ENCODE measurements at regions not wholly inside any gene's neighbourhood (a gene's known extent, or its start where the extent isn't known, plus 50 kb on each side); places are given as distances from the start of the nearest gene placed in this dataset.

- DNase-seq (ENCODE audit: insufficient read length, low spot score) = no peak
- TF ChIP-seq CTCF (IDR thresholded peaks at IDR 0.05; ENCODE audit: insufficient read depth, missing control alignments) = no peak
These were observed 115.6 kb downstream of the SIK1 start for GRCh38 chr21:43311301-43311817.

GRCh38 chr21:43308815-43309283 lies 118.1 kb downstream of the SIK1 start:
- no peak for DNase-seq (ENCODE audit: insufficient read length, low spot score)
- FAIRE-seq = no peak
- no peak for TF ChIP-seq CTCF (IDR thresholded peaks at IDR 0.05; ENCODE audit: insufficient read depth, missing control alignments)

More at GRCh38 chr21:43311301-43311817, 115.6 kb downstream of the SIK1 start:
- FAIRE-seq = no peak

DNA sequence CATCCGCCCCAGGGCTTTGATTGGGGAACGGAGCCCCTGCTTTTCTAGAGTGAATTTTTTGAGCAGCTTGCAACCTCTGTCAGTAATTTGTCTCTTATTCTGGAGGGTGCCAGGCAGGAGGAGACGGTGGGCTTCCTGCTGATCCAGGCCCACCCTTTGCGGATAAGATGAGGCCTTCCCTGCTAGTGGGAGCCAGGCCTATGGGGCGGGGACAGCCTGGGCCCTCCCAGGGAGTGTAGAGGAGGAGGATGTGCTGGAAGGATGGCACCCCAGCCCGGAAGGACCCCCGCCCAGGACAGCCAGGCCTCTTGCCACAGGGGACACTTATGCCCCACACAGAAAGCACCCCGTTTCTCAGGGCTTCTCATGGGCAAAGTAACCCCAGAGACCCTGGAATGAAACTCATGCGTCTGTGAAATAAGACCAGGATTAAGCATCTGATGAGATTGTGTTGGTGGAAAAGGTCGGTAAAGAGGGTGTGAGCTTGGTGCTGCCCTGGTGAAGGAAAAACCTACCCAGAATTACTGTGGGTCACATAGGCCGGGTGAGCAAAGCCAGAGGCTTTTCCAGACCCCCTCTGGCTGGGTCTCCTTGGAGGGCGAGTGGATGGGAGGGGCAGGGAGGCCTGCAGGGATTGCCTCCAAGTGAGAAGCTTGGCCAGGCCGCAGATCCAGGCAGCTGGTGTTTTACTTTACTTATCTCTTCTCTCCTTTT lies 118.7 kb downstream of the SIK1 start:
- TF ChIP-seq CTCF (IDR thresholded peaks at IDR 0.05; ENCODE audit: insufficient read depth, missing control alignments) = no peak
- FAIRE-seq = no peak

GRCh38 chr21:43307677-43308070 lies 119.3 kb downstream of the SIK1 start:
- DNase-seq (ENCODE audit: insufficient read length, low spot score) = no peak
- no peak for FAIRE-seq
- TF ChIP-seq CTCF (IDR thresholded peaks at IDR 0.05; ENCODE audit: insufficient read depth, missing control alignments) = no peak

More for the DNA sequence above, 118.7 kb downstream of the SIK1 start:
- no peak for DNase-seq (ENCODE audit: insufficient read length, low spot score)

DNA sequence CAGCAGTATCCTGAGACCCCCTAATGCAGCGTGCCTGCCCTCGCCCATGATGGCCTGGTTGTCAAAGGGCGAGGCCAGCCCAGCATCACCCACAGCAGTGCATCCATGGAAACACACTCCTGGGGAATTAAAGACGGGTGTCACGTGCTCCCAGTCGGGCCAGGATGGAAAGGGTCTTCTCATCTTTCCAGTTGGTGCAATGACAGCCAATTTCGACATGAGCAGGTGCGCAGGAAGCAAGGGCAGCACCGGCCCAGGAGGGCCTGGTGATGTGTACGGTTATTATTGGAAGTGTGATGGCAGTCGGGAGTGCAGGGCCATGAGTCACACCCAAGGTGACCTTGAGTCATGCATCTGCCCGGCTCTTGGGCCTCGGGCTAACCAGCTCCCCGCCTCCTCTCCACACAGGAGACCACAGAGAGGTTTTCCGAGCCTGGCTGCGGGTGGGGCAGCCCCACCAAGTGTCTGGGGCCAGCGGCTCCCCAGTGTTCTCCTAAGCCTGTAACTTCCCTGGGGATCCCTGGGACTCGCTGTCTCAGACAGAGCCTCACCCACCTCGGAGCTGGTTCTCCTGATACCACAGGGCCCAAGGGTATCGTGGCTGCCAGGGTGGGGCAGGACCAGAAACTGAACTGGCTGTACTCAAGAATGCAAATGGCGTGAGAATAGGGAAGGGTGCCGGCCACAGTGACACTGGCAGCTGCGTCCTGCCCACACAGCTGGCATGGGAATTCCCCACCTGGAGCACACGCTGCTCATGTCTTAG lies 119.8 kb downstream of the SIK1 start:
- FAIRE-seq = no peak
- TF ChIP-seq CTCF (IDR thresholded peaks at IDR 0.05; ENCODE audit: insufficient read depth, missing control alignments) = no peak
- DNase-seq (ENCODE audit: insufficient read length, low spot score) = no peak

GRCh38 chr21:43306391-43306790 lies 120.5 kb downstream of the SIK1 start:
- no peak for TF ChIP-seq CTCF (IDR thresholded peaks at IDR 0.05; ENCODE audit: insufficient read depth, missing control alignments)
- FAIRE-seq (no peak), DNase-seq (ENCODE audit: insufficient read length, low spot score) (no peak)

All from D721Med (cell line).